ENCODE measurements at regions not wholly inside any gene's neighbourhood (a gene's known extent, or its start where the extent isn't known, plus 50 kb on each side); places are given as distances from the start of the nearest gene placed in this dataset.

DNA sequence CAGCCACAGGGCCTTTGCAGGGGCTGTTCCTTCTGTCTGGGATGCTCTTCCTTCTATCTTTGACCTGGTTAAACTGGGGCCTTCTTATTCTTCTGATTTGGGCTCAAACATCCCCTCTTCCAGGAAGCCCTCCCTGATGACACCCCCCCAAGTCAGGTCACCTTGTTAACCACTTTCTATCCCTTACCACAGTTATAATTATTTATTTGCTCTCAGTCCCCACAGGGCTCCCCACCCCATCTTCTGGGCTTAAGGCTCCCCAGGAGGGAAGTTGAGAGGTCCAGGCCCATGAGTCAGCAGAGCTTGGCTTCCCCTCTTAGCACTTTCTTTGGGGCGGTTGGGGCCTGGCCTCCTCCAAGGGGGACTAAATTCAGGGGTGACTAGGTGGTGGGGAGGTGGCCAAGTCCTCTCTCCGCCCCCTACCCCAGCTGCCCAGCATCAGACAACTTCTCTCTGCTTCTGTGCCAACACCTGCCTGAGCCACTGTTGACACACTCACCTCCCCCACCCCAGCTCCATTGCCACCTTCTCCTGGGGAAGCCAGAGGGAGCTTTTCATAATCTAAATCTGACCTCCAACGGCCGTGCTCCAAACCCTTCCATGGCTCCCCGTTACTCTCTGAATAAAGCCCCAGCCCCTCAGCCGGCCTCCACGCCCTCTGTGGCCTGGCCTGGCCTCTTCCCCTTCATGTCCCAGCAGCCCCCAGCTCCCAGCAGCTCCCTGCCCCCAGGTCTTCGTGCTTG is 70.0 kb downstream of the CEBPB start:
- no peak overlapping the region for H3K27ac ChIP-seq
- TF ChIP-seq, protein P1, sequence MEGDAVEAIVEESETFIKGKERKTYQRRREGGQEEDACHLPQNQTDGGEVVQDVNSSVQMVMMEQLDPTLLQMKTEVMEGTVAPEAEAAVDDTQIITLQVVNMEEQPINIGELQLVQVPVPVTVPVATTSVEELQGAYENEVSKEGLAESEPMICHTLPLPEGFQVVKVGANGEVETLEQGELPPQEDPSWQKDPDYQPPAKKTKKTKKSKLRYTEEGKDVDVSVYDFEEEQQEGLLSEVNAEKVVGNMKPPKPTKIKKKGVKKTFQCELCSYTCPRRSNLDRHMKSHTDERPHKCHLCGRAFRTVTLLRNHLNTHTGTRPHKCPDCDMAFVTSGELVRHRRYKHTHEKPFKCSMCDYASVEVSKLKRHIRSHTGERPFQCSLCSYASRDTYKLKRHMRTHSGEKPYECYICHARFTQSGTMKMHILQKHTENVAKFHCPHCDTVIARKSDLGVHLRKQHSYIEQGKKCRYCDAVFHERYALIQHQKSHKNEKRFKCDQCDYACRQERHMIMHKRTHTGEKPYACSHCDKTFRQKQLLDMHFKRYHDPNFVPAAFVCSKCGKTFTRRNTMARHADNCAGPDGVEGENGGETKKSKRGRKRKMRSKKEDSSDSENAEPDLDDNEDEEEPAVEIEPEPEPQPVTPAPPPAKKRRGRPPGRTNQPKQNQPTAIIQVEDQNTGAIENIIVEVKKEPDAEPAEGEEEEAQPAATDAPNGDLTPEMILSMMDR (conservative IDR thresholded peaks at IDR 0.05), result no peak
- no peak for TF ChIP-seq ZFX (IDR thresholded peaks at IDR 0.05)

GRCh38 chr20:50261471-50262212 is 71.0 kb downstream of the CEBPB start:
- H3K27ac ChIP-seq, result no peak overlapping the region
- no peak for TF ChIP-seq ZFX (IDR thresholded peaks at IDR 0.05)

GRCh38 chr20:50263831-50264230 is 73.2 kb downstream of the CEBPB start:
- TF ChIP-seq, protein P1 (conservative IDR thresholded peaks at IDR 0.05), result no peak
- TF ChIP-seq ZFX (IDR thresholded peaks at IDR 0.05), result no peak
- H3K27ac ChIP-seq, result no peak overlapping the region

- TF ChIP-seq, protein P1 (conservative IDR thresholded peaks at IDR 0.05), result no peak
- TF ChIP-seq ZFX (IDR thresholded peaks at IDR 0.05), result no peak
- H3K27ac ChIP-seq, result no peak overlapping the region
Measured at GRCh38 chr20:50264534-50265145, 74.0 kb downstream of the CEBPB start.

DNA sequence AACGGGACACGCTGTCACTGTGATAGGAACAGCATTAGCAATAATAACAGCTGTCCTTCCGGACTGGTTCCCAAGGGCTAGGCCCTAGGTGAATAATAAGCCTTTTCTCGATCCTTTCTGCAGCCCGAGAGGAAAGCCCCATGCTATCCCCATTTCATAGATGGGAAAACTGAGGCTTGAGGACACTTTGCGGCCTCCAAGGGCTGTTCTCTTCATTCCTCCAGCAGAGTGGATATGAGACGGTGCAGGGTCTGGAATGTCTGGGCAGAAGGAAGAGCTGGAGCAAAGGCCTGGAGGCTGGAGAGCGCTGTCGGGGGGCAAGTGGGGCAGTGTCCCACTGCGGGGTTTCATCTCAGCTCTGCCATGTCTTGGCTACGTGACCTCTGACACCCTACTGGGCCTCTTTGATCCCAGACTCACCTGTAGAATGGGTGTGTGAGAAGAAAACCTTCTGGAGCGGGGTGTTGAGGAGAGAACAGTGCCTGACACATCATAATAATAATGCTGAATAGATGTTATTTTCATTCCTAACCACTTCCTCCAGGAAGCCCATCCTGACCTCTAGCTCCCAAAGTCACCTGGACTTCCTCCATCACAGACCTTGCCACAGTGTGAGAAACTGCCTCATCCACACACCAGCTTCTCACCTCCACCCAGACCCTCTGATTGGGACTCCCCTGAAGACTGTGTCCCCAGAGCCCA is 74.8 kb downstream of the CEBPB start:
- TF ChIP-seq ZFX (IDR thresholded peaks at IDR 0.05), result no peak
- TF ChIP-seq, protein P1 (conservative IDR thresholded peaks at IDR 0.05), result no peak
- H3K27ac ChIP-seq, result no peak overlapping the region

DNA sequence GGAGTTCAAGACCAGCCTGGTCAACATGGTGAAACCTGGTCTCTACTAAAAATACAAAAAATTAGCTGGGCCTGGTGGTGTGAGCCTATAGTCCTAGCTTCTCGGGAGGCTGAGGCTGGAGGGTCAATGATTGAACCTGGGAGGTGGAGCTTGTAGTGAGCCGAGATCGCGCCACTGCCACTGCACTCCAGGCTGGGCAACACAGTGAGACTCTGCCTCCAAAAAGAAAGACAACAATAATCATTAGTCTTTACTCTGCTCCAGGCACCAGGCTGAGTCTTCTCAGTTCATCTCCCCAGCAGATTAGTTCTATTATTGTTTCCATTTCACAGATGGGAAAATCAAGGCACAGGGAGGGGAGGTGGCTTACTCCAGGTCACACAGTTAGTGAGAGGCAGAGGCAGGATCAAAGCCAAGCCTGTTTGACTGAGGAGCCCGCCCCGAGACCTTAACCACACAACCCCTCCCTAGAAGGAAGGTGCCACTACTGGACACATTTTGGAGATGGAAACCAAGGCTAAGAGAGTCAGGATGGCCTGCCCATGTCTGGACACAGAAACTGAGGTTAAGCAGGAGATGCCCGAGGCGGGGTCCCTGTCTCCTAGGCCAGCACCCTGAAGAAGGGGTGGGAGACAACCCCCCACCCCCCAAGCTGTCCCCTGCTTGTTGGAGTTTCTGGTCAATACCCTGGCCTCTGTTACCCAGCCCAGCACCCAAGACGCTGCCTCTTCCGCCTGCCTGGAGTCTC is 75.8 kb downstream of the CEBPB start:
- TF ChIP-seq, protein P1 (conservative IDR thresholded peaks at IDR 0.05), result no peak
- TF ChIP-seq ZFX (IDR thresholded peaks at IDR 0.05), result no peak
- H3K27ac ChIP-seq, result no peak overlapping the region
